ENCODE measurements at regions not wholly inside any gene's neighbourhood (a gene's known extent, or its start where the extent isn't known, plus 50 kb on each side); places are given as distances from the start of the nearest gene placed in this dataset.
"Not testable (repeated sequence)": the region's sequence is repeated elsewhere in the genome, so short reads cannot be mapped to it uniquely, and the experiment has no call there.

GRCh38 chr6:14770040-14770439 is 475.8 kb upstream of the JARID2 start:
- DNase-seq, result no peak

- DNase-seq, result no peak
Observed at GRCh38 chr6:14770572-14770971, 475.3 kb upstream of the JARID2 start.

GRCh38 chr6:14771016-14771415 is 474.9 kb upstream of the JARID2 start:
- no peak for DNase-seq

GRCh38 chr6:14772188-14772587 is 473.7 kb upstream of the JARID2 start:
- no peak for DNase-seq

GRCh38 chr6:14775528-14775927 is 470.3 kb upstream of the JARID2 start:
- no peak for DNase-seq

GRCh38 chr6:14776307-14776706 is 469.6 kb upstream of the JARID2 start:
- no peak for DNase-seq

GRCh38 chr6:14781772-14782525 is 463.9 kb upstream of the JARID2 start:
- no peak for DNase-seq

GRCh38 chr6:14782921-14783464 is 462.9 kb upstream of the JARID2 start:
- not testable (repeated sequence) for DNase-seq

- DNase-seq, result no peak
Observed at GRCh38 chr6:14783594-14783993, 462.3 kb upstream of the JARID2 start.

GRCh38 chr6:14784596-14785492 is 461.0 kb upstream of the JARID2 start:
- peak in 1 of 5 donors; percentile 62 for DNase-seq

GRCh38 chr6:14785493-14785790 is 460.4 kb upstream of the JARID2 start:
- no peak for DNase-seq

- no peak for DNase-seq
Observed at GRCh38 chr6:14786008-14786407, 459.9 kb upstream of the JARID2 start.

- DNase-seq, result no peak
Observed at GRCh38 chr6:14786455-14786854, 459.4 kb upstream of the JARID2 start.

- DNase-seq, result no peak
Observed at GRCh38 chr6:14787250-14787649, 458.6 kb upstream of the JARID2 start.

GRCh38 chr6:14787677-14788076 is 458.2 kb upstream of the JARID2 start:
- DNase-seq, result no peak

- DNase-seq, result no peak
Observed at GRCh38 chr6:14789996-14790395, 455.9 kb upstream of the JARID2 start.

- no peak for DNase-seq
Observed at GRCh38 chr6:14790976-14791375, 454.9 kb upstream of the JARID2 start.

GRCh38 chr6:14791526-14791925 is 454.3 kb upstream of the JARID2 start:
- no peak for DNase-seq

GRCh38 chr6:14792118-14792955 is 453.5 kb upstream of the JARID2 start:
- no peak for DNase-seq

- no peak for DNase-seq
Observed at GRCh38 chr6:14795451-14795850, 450.4 kb upstream of the JARID2 start.

- no peak for DNase-seq
Observed at GRCh38 chr6:14796974-14797762, 448.7 kb upstream of the JARID2 start.
